ENCODE measurements at regions not wholly inside any gene's neighbourhood (a gene's known extent, or its start where the extent isn't known, plus 50 kb on each side); places are given as distances from the start of the nearest gene placed in this dataset.

GRCh38 chr10:76615049-76615448 lies 1022.6 kb downstream of the KCNMA1 start:
- ChIA-PET CTCF (interaction anchor here (1.0 to 1.2 kb wide), 2 partner anchors 14 to 16 kb away, joined by 3 read pairs; no protein-coding TSS in a partner anchor), POLR2A (no interaction called here)
- DNase-seq (ENCODE audit: extremely low spot score) = no peak
- TF ChIP-seq CTCF (IDR thresholded peaks at IDR 0.05; ENCODE audit: control extremely low read depth, extremely low read depth, low read depth, missing control alignments) = no peak
